HL-60/S4 treated with retinoic acid at 250 ng/mL for 4 days and 3 days (cell line): ENCODE measurements at regions not wholly inside any gene's neighbourhood (a gene's known extent, or its start where the extent isn't known, plus 50 kb on each side); places are given as distances from the start of the nearest gene placed in this dataset.
"Not testable (repeated sequence)": the region's sequence is repeated elsewhere in the genome, so short reads cannot be mapped to it uniquely, and the experiment has no call there.

Source experiments
- in situ Hi-C: fragments of 300-500 bp; cut with MboI; formaldehyde crosslinking; loops from 2 replicates; pipeline ENCODE4 v1.7.0; 2022; ENCODE audit warnings: low sequenced_read_pairs

- in situ Hi-C loops: not testable (repeated sequence)
These were observed 318.6 kb downstream of the ADGRD1 start for GRCh38 chr12:131272283-131272814.

- in situ Hi-C loops: no loop called here
These were observed 319.7 kb downstream of the ADGRD1 start for GRCh38 chr12:131273291-131273845.

- in situ Hi-C loops: no loop called here
These were observed 320.4 kb downstream of the ADGRD1 start for GRCh38 chr12:131274061-131274460.

- in situ Hi-C loops: no loop called here
These were observed 321.2 kb downstream of the ADGRD1 start for GRCh38 chr12:131274906-131275305.

GRCh38 chr12:131275824-131276223, 322.1 kb downstream of the ADGRD1 start:
- in situ Hi-C loops: no loop called here

GRCh38 chr12:131276501-131277185, 322.9 kb downstream of the ADGRD1 start:
- in situ Hi-C loops: no loop called here

- in situ Hi-C loops: not testable (repeated sequence)
These were observed 323.7 kb downstream of the ADGRD1 start for GRCh38 chr12:131277186-131278091.

- in situ Hi-C loops: not testable (repeated sequence)
These were observed 324.9 kb downstream of the ADGRD1 start for GRCh38 chr12:131278451-131279115.

- in situ Hi-C loops: no loop called here
These were observed 325.7 kb downstream of the ADGRD1 start for GRCh38 chr12:131279281-131279921.

- in situ Hi-C loops: no loop called here
These were observed 326.7 kb downstream of the ADGRD1 start for GRCh38 chr12:131280426-131280825.

- in situ Hi-C loops: no loop called here
These were observed 327.3 kb downstream of the ADGRD1 start for GRCh38 chr12:131281016-131281415.

- in situ Hi-C loops: no loop called here
These were observed 328.8 kb downstream of the ADGRD1 start for GRCh38 chr12:131282292-131283080.

- in situ Hi-C loops: no loop called here
These were observed 329.6 kb downstream of the ADGRD1 start for GRCh38 chr12:131283191-131283861.

- in situ Hi-C loops: not testable (repeated sequence)
These were observed 330.4 kb downstream of the ADGRD1 start for GRCh38 chr12:131283862-131284825.

- in situ Hi-C loops: not testable (repeated sequence)
These were observed 331.5 kb downstream of the ADGRD1 start for GRCh38 chr12:131284954-131285904.

- in situ Hi-C loops: not testable (repeated sequence)
These were observed 332.2 kb downstream of the ADGRD1 start for GRCh38 chr12:131285905-131286295.

GRCh38 chr12:131286301-131286700, 332.6 kb downstream of the ADGRD1 start:
- in situ Hi-C loops: not testable (repeated sequence)
